ENCODE measurements at regions not wholly inside any gene's neighbourhood (a gene's known extent, or its start where the extent isn't known, plus 50 kb on each side); places are given as distances from the start of the nearest gene placed in this dataset.

- TF ChIP-seq PPARA (CRISPR knock-in tag; IDR thresholded peaks at IDR 0.05; ENCODE audit: borderline replicate concordance) (no peak), RARB (CRISPR knock-in tag; IDR thresholded peaks at IDR 0.05) (no peak), SNAI2 (CRISPR knock-in tag; IDR thresholded peaks at IDR 0.05) (no peak), ZFP30 (CRISPR knock-in tag; IDR thresholded peaks at IDR 0.05) (no peak), POU6F1 (CRISPR knock-in tag; IDR thresholded peaks at IDR 0.05; ENCODE audit: borderline replicate concordance, low read depth) (no peak), ISL1 (CRISPR knock-in tag; IDR thresholded peaks at IDR 0.05) (no peak), ARNTL (CRISPR knock-in tag; IDR thresholded peaks at IDR 0.05; ENCODE audit: borderline replicate concordance, low read depth) (no peak), ZNF8 (CRISPR knock-in tag; IDR thresholded peaks at IDR 0.05) (no peak), TCF4 (CRISPR knock-in tag; IDR thresholded peaks at IDR 0.05; ENCODE audit: borderline replicate concordance) (no peak), CSDC2 (CRISPR knock-in tag; IDR thresholded peaks at IDR 0.05) (no peak), ZFP3 (CRISPR knock-in tag; IDR thresholded peaks at IDR 0.05) (no peak), PATZ1 (CRISPR knock-in tag; IDR thresholded peaks at IDR 0.05; ENCODE audit: borderline replicate concordance) (no peak), TOX (CRISPR knock-in tag; IDR thresholded peaks at IDR 0.05; ENCODE audit: borderline replicate concordance) (no peak)
Measured at GRCh38 chr7:11302121-11302520, 328.4 kb downstream of the PHF14 start.

All from SK-N-SH treated with all-trans-retinoic acid at 6 μM for 48 hours (cell line).